ENCODE measurements at regions not wholly inside any gene's neighbourhood (a gene's known extent, or its start where the extent isn't known, plus 50 kb on each side); places are given as distances from the start of the nearest gene placed in this dataset.

- TF ChIP-seq POLR2A (IDR thresholded peaks at IDR 0.05) = no peak
- TF ChIP-seq, protein P1, sequence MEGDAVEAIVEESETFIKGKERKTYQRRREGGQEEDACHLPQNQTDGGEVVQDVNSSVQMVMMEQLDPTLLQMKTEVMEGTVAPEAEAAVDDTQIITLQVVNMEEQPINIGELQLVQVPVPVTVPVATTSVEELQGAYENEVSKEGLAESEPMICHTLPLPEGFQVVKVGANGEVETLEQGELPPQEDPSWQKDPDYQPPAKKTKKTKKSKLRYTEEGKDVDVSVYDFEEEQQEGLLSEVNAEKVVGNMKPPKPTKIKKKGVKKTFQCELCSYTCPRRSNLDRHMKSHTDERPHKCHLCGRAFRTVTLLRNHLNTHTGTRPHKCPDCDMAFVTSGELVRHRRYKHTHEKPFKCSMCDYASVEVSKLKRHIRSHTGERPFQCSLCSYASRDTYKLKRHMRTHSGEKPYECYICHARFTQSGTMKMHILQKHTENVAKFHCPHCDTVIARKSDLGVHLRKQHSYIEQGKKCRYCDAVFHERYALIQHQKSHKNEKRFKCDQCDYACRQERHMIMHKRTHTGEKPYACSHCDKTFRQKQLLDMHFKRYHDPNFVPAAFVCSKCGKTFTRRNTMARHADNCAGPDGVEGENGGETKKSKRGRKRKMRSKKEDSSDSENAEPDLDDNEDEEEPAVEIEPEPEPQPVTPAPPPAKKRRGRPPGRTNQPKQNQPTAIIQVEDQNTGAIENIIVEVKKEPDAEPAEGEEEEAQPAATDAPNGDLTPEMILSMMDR (IDR thresholded peaks at IDR 0.05) = no peak
Observed at GRCh38 chrX:857376-857775, 226.8 kb downstream of the SHOX start.
